ENCODE measurements at regions not wholly inside any gene's neighbourhood (a gene's known extent, or its start where the extent isn't known, plus 50 kb on each side); places are given as distances from the start of the nearest gene placed in this dataset.

DNA sequence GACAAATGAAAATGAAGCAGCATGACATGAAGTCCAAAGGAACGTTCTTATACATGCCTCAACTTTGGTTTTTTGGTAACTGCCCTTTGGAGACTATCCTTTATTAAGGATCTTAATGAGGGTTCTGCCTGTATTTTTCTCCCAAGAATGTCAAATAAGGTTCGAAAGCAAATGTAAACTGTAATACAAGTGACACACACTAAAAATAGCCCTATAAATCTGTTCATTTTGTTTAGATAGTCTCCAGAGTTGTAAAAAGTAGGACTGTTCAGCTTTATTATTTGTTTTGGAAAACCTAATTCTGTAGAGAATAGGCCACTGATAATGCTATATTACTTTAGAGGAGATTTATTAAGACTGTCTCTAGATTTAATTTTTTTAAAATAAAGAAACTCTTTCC lies 80.5 kb upstream of the CDIN1 start:
- DNase-seq: no peak

DNA sequence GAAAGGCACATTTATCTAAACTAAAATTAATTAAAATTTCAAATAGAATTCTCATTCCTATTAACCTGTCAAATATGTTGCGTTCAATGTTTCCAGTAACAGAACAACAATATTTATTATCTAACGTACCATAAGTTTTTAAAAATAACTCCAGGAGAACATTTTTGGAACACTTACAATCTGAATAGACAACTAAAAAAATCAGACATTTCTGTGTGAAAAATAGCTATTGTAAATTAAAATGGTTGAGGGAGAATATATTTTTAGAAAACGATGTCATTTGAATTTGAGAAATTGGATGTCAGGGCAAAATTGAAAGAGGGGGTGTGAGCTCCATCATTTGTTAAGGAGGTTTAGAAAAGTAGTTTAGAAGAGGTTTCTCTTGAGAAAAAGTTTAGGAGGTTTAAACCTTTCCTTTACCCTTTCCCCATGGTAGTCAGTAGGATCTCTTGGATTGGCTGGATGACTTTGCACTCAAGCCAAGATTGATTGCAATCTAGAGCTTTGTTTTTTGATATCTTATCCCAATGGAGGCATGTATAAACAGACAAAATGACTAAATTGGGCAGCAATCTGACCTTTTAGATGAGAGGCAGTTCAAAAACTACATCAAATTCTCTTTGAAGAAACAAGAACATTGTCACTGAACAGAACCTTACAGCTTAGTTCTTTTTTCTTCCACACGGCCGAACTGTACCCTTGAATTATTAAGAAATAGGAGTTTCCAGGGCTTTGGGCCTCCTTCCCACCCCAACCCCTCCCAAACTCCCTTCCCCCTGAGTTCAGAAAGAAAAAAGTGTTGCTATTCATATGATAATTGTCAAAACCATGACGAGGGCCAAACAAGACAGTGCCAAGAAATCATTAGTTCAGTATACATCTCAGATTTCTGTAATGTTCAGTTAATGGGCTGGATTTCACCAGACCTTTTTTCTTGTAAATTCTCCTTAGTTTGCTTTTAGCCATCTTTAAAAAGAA lies 79.7 kb upstream of the CDIN1 start:
- no peak for DNase-seq

DNA sequence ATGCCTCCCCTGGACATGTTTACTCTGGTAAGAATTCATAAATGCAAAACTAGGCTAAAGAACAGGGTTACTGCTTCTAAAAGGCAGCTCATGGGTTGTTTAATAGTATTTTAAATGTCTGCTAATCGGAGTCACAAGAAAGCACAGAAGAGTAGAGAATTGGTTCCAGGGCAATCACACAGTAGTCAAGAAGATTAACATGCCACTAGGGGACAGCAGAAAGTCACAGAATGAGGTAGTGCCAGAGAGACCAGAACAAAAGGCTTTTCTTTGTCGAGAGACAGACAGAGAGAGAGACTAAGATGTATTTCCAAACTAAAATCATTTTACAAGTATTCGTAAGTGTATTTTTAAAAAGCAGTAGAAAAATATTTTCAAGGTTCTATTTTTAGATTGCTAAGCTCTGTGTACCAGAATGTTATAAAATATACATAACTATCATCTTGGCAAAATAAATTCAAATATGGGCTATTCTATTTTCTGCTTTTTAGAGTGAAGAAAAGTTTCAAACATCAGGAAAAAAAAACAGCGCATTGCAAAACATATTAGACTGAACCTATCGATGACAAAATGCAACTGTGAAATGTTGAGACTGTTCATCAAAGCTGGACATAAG lies 78.3 kb upstream of the CDIN1 start:
- DNase-seq: peak; percentile 59 to 60

DNA sequence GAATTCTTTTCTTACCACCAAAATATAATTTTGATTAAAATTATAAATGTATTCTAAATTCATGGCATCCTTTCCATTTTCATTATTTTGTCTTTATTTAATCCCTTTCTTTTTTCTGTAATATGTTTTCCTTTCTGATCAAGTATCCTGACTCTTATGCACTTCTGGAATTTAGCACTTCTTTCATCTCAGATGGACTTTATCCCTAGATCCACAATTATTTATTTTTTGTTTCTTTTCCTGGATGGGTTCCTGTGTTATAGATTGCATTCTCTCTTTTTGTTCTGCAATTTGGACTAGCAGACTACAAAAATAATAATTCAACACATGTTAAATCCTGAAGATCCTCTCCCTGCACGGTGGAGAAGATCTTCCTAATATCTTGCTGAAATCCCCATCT lies 76.9 kb upstream of the CDIN1 start:
- DNase-seq: no peak

DNA sequence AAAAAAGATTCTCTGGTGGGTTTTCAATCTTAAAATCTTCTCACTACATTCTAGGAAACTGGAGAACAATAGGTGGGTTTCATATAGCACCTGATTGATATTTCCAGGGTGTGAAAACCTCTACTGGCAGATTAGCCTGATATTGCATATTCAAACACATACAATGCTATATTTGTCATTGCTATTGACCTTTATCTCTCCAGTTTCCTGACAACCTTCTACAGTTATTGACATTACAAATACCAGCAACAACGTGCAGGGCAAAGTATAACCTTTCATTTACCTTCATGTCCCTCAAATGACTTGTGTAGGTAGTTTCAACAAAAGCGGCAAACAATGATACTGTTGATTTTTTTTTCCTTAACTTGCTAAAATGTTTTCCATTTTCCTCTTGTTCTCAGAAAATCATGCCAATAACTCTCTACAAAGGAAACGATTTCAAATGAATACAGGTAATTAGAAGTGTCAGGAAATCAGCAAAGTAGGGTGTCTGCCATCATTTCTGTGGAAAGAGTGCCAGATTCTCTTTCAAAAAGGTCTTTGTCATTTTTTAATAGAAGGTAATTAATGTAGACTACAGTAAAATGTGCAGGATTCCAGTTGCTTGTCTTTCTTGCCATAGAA lies 72.6 kb upstream of the CDIN1 start:
- no peak for DNase-seq

DNA sequence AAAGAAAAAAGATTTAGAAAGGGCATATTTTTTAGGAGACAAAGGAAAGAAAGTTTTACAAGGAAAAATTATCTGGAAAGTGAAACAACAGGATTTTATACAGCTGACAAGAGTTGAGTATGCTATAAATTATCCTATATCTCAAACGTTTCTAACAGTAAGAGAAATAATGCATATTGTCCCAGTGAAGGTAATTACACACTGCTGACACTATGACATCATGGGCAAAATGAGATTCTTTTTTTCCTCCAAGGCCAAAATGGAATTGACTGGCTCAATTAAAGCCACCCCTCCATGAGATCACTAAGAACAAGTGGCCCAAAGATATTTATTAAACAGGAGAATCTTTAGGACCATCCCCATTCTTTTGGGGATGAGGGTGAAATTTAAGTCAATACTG lies 72.0 kb upstream of the CDIN1 start:
- DNase-seq: no peak

DNA sequence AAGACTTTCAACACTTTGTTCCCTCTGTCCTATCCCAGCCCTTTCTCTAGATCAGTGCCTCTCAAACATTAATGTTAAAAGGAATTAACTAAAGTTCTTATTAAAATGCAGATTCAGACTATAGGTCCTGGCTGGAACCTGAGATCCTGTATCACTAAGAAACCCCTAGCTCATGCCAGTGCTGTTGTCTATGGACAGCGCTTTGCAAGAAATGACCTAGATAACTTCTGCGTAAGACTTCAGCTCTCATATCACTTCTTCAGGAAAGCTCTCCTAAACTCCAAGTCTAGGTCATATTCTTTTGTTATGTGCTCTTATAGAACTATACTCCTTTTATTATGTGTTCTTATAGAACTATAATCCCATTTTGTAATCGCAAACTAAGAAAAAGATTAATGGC lies 67.8 kb upstream of the CDIN1 start:
- DNase-seq: no peak

DNA sequence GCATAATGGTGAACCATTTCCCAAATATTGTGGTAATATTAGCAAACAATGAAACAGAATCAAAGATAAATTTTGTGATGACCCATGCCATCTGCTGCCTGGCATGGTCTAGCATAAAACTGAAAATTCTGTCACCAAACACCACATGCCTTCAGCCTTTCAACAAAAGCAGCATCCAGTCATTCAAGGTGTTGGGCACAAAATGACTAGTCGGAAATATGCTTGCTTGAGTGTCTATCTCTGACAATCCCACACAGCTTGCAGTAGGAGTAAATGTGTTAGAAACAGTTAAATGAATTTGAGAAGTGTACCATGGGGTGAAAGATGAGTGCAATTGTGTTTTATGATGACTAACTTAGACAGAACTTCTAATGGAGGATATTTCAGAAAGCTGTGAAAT lies 61.7 kb upstream of the CDIN1 start:
- no peak for DNase-seq

DNA sequence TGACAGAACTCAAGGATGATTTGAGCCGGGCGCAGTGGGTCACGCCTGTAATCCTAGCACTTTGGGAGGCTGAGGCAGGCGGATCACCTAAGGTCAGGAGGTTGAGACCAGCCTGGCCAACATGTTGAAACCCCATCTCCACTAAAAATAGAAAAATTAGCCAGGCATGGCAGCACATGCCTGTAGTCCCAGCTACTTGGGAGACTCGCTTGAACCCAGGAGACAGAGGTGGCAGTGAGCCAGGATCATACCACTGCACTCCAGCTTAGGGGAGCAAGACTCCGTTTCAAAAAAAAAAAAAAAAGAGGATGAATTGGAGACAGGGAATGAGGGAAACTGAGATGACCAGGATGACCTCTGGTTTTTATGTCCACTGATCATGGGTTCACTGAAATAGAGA lies 60.4 kb upstream of the CDIN1 start:
- DNase-seq: no peak

DNA sequence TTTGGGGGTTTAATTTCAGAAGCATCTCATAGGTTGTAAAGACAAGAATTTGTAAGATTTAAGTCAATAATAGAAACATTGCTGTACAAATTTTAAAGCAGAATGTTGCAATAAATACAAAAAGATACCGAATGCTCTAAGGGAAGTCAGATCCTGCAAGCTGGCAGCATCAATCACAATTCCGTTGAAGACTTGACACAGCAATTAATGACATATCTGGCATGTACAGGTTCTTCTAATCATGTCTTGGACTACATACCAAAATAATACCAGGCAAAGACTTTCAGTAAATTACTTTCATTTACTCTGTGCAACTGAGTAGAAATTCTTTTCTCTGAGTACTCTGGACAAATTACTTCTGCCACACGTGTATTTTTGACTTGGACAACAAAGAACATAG lies 54.0 kb upstream of the CDIN1 start:
- no peak for DNase-seq

DNA sequence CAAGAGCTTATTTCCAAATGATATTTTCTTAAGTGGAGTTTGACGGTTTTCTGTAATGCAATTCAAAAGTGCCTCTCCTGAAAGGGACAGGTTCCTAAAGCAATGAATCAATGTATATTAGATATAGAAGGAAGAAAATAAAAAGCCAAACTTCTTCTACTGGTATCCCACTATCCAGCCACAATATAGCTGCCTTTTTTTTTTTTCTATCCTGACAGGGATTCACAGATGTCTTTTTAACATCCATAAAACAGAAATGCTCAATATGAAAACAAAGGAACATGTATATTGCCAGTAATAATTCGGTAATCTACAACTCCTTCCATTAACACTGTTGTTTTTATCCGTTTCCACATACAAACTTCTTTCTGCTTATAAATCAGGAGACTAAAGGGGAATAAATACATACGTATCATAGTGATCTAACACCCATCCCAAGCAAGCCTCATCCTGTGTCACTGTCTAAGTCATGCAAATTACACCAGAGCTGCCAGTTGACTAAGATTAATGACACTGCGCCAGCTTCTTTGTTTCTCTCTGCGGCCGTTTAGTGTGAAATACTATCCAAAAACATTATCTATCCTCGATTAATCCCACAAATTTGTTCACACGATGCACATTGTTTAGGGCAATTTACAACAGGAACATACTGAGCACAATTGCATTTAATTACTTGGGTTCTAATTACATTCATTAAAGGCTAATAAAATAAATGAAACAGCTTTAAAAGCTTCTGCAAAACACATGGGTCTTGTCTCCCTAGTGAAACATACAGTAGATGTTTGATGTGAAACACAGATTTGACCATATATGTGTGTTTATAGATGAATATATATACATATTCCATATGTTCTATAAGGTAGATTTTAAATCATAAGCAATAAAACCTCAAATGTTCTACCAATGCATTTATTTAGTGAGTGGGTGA lies 51.9 kb upstream of the CDIN1 start:
- no peak for DNase-seq

DNA sequence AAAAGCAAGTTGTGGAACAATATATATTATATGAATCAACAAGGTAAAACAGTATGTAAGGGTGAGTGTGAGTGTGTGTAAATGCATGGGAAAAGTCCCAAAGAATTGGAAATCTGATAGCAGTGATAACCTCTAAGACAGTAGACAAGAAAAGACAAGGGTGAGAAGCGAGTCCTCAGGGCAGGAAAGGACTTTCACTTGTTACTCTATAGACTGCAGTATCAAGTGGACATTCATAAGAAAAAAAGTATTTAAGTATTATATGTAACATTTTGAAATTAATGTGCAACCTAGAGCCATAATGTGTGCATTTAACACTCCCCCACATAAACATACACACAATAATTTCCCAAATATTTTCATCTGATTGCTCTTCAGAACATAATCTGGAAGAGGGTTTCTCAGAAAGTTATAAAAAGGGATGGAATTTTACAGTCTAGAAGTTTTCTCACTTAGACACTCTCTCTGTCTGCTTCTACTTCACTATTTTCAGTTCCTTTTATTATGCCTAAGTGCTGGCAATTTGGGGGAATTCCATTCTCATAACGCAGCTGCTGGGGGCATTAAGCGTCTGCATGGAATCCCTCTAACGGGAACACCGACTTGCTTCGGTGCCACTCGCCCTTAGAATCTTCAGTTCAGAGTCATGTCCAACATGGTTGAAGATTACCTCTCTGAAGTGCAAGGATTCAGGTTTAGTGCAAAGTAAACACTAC lies 50.0 kb upstream of the CDIN1 start:
- no peak for DNase-seq
